ENCODE measurements at regions not wholly inside any gene's neighbourhood (a gene's known extent, or its start where the extent isn't known, plus 50 kb on each side); places are given as distances from the start of the nearest gene placed in this dataset.

- no peak overlapping the region for H3K4me3 Mint-ChIP-seq
- no peak for ATAC-seq
- no peaks in the 10 kb centered on the region for H3K36me3 Mint-ChIP-seq
- H3K4me1 Mint-ChIP-seq: peaks cover 7% of the 10 kb centered on the region
- H3K9me3 Mint-ChIP-seq: no peaks in the 10 kb centered on the region
- H3K27me3 Mint-ChIP-seq: peaks cover 9% of the 10 kb centered on the region
- no peak overlapping the region for H3K27ac Mint-ChIP-seq
Observed at GRCh38 chr20:17808357-17808756, 108.6 kb downstream of the BANF2 start.

- Mint-ChIP-seq H3K9me3 (no peaks in the 10 kb centered on the region), H3K27me3 (peaks cover 9% of the 10 kb centered on the region), H3K36me3 (no peaks in the 10 kb centered on the region), H3K27ac (no peak overlapping the region), H3K4me3 (no peak overlapping the region), H3K4me1 (peaks cover 7% of the 10 kb centered on the region)
- ATAC-seq: no peak
Observed at GRCh38 chr20:17807651-17808050, 107.9 kb downstream of the BANF2 start.

- no peak overlapping the region for H3K27ac Mint-ChIP-seq
- peaks cover 7% of the 10 kb centered on the region for H3K4me1 Mint-ChIP-seq
- no peak overlapping the region for H3K4me3 Mint-ChIP-seq
- no peaks in the 10 kb centered on the region for H3K9me3 Mint-ChIP-seq
- peaks cover 9% of the 10 kb centered on the region for H3K27me3 Mint-ChIP-seq
- ATAC-seq: no peak
- no peaks in the 10 kb centered on the region for H3K36me3 Mint-ChIP-seq
Observed at GRCh38 chr20:17806739-17807441, 107.1 kb downstream of the BANF2 start.

- peaks cover 4% of the 10 kb centered on the region for H3K4me1 Mint-ChIP-seq
- no peak overlapping the region for H3K27ac Mint-ChIP-seq
- no peak overlapping the region for H3K4me3 Mint-ChIP-seq
- no peaks in the 10 kb centered on the region for H3K36me3 Mint-ChIP-seq
- H3K9me3 Mint-ChIP-seq: no peaks in the 10 kb centered on the region
- H3K27me3 Mint-ChIP-seq: peaks cover 9% of the 10 kb centered on the region
- ATAC-seq: no peak
Observed at GRCh38 chr20:17806107-17806506, 106.3 kb downstream of the BANF2 start.

GRCh38 chr20:17803765-17804164 is 104.0 kb downstream of the BANF2 start:
- H3K4me3 Mint-ChIP-seq: no peak overlapping the region
- no peak for ATAC-seq
- H3K27me3 Mint-ChIP-seq: peaks cover 14% of the 10 kb centered on the region
- H3K36me3 Mint-ChIP-seq: peaks cover 3% of the 10 kb centered on the region
- no peaks in the 10 kb centered on the region for H3K4me1 Mint-ChIP-seq
- peaks cover 11% of the 10 kb centered on the region for H3K9me3 Mint-ChIP-seq
- H3K27ac Mint-ChIP-seq: no peak overlapping the region

- no peak for ATAC-seq
- Mint-ChIP-seq H3K27me3 (peaks cover 23% of the 10 kb centered on the region), H3K4me3 (no peak overlapping the region), H3K27ac (no peak overlapping the region), H3K36me3 (peaks cover 6% of the 10 kb centered on the region), H3K4me1 (no peaks in the 10 kb centered on the region), H3K9me3 (peaks cover 11% of the 10 kb centered on the region)
Observed at GRCh38 chr20:17799575-17800227, 99.9 kb downstream of the BANF2 start.

GRCh38 chr20:17798601-17799000 is 98.8 kb downstream of the BANF2 start:
- Mint-ChIP-seq H3K9me3 (peaks cover 11% of the 10 kb centered on the region), H3K27ac (no peak overlapping the region), H3K36me3 (peaks cover 6% of the 10 kb centered on the region), H3K4me1 (no peaks in the 10 kb centered on the region), H3K4me3 (no peak overlapping the region), H3K27me3 (peaks cover 23% of the 10 kb centered on the region)
- ATAC-seq: no peak

GRCh38 chr20:17797579-17797978 is 97.8 kb downstream of the BANF2 start:
- H3K4me3 Mint-ChIP-seq: no peak overlapping the region
- H3K9me3 Mint-ChIP-seq: peaks cover 17% of the 10 kb centered on the region
- peaks cover 33% of the 10 kb centered on the region for H3K27me3 Mint-ChIP-seq
- H3K27ac Mint-ChIP-seq: no peak overlapping the region
- no peak for ATAC-seq
- H3K36me3 Mint-ChIP-seq: peaks cover 6% of the 10 kb centered on the region
- no peaks in the 10 kb centered on the region for H3K4me1 Mint-ChIP-seq

GRCh38 chr20:17797161-17797560 is 97.4 kb downstream of the BANF2 start:
- Mint-ChIP-seq H3K4me1 (no peaks in the 10 kb centered on the region), H3K27me3 (peaks cover 37% of the 10 kb centered on the region), H3K9me3 (peaks cover 17% of the 10 kb centered on the region), H3K4me3 (no peak overlapping the region), H3K36me3 (peaks cover 6% of the 10 kb centered on the region), H3K27ac (no peak overlapping the region)
- ATAC-seq: no peak

- ATAC-seq: no peak
- H3K27me3 Mint-ChIP-seq: peaks cover 44% of the 10 kb centered on the region
- no peak overlapping the region for H3K27ac Mint-ChIP-seq
- H3K9me3 Mint-ChIP-seq: peaks cover 17% of the 10 kb centered on the region
- H3K36me3 Mint-ChIP-seq: peaks cover 6% of the 10 kb centered on the region
- H3K4me1 Mint-ChIP-seq: no peaks in the 10 kb centered on the region
- no peak overlapping the region for H3K4me3 Mint-ChIP-seq
Observed at GRCh38 chr20:17796091-17796563, 96.4 kb downstream of the BANF2 start.

- Mint-ChIP-seq H3K4me3 (no peak overlapping the region), H3K4me1 (no peaks in the 10 kb centered on the region), H3K36me3 (peaks cover 6% of the 10 kb centered on the region), H3K27ac (no peak overlapping the region), H3K27me3 (peaks cover 44% of the 10 kb centered on the region), H3K9me3 (peaks cover 17% of the 10 kb centered on the region)
- no peak for ATAC-seq
Observed at GRCh38 chr20:17795501-17796071, 95.8 kb downstream of the BANF2 start.

- H3K27me3 Mint-ChIP-seq: peaks cover 44% of the 10 kb centered on the region
- H3K27ac Mint-ChIP-seq: no peak overlapping the region
- peaks cover 6% of the 10 kb centered on the region for H3K36me3 Mint-ChIP-seq
- H3K4me1 Mint-ChIP-seq: no peaks in the 10 kb centered on the region
- no peak overlapping the region for H3K4me3 Mint-ChIP-seq
- peaks cover 15% of the 10 kb centered on the region for H3K9me3 Mint-ChIP-seq
- no peak for ATAC-seq
Observed at GRCh38 chr20:17795003-17795402, 95.2 kb downstream of the BANF2 start.

- Mint-ChIP-seq H3K9me3 (peaks cover 12% of the 10 kb centered on the region), H3K36me3 (peaks cover 6% of the 10 kb centered on the region), H3K27ac (no peak overlapping the region), H3K27me3 (peaks cover 44% of the 10 kb centered on the region), H3K4me1 (no peaks in the 10 kb centered on the region), H3K4me3 (no peak overlapping the region)
- no peak for ATAC-seq
Observed at GRCh38 chr20:17794400-17794799, 94.6 kb downstream of the BANF2 start.

- Mint-ChIP-seq H3K4me3 (no peak overlapping the region), H3K4me1 (no peaks in the 10 kb centered on the region), H3K36me3 (peaks cover 5% of the 10 kb centered on the region), H3K9me3 (peaks cover 8% of the 10 kb centered on the region), H3K27ac (no peak overlapping the region), H3K27me3 (peaks cover 41% of the 10 kb centered on the region)
- ATAC-seq: no peak
Observed at GRCh38 chr20:17793986-17794385, 94.2 kb downstream of the BANF2 start.

GRCh38 chr20:17790296-17790695 is 90.5 kb downstream of the BANF2 start:
- no peak overlapping the region for H3K4me3 Mint-ChIP-seq

GRCh38 chr20:17787816-17788215 is 88.0 kb downstream of the BANF2 start:
- H3K4me3 Mint-ChIP-seq: no peak overlapping the region
- H3K27me3 Mint-ChIP-seq: peaks cover 13% of the 10 kb centered on the region
- H3K4me1 Mint-ChIP-seq: peaks cover 7% of the 10 kb centered on the region
- no peak overlapping the region for H3K27ac Mint-ChIP-seq
- peaks cover under 1% of the 10 kb centered on the region for H3K9me3 Mint-ChIP-seq
- no peak for ATAC-seq
- no peaks in the 10 kb centered on the region for H3K36me3 Mint-ChIP-seq

More at GRCh38 chr20:17790296-17790695, 90.5 kb downstream of the BANF2 start:
- Mint-ChIP-seq H3K36me3 (no peaks in the 10 kb centered on the region), H3K27me3 (peaks cover 21% of the 10 kb centered on the region), H3K9me3 (peaks cover 6% of the 10 kb centered on the region), H3K27ac (no peak overlapping the region), H3K4me1 (no peaks in the 10 kb centered on the region)
- ATAC-seq: no peak

All from stimulated activated memory B cell treated with anti-CD40 and anti-IgM and Interleukin-4, amounts not matched to agents 10 μg/mL and 1 μg/mL and 100 μg/mL, for 72 hours (primary cell).